ENCODE measurements at regions not wholly inside any gene's neighbourhood (a gene's known extent, or its start where the extent isn't known, plus 50 kb on each side); places are given as distances from the start of the nearest gene placed in this dataset.

- no peaks in the 10 kb centered on the region for H3K36me3 Mint-ChIP-seq (ENCODE audit: insufficient read depth, unreplicated experiment)
- intact Hi-C loops (cut with micrococcal nuclease): no loop called here
- POLR2A ChIA-PET: no interaction called here
Observed at GRCh38 chr18:37654731-37655369, 89.3 kb upstream of the CELF4 start.

DNA sequence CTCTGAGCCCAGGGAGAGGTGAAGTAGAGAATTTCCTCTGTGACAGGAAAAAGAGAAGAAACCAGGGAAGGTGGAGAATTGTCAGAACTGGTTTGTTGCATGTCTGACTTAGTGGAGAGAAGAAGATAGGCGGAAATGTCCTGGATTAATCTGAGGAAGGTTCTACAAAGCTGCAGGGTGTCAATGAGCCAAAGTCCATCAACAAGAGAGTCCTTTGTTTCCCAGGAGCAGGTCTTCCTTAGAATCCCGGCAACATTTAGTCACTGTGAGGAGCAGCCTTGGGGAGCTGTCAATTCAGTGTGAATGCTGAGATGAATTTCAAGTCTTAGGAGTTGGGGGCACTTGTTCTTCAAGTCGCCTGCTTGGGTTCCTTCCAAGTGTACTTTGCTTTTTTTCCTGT lies 88.4 kb upstream of the CELF4 start:
- Mint-ChIP-seq H3K4me3 (ENCODE audit: unreplicated experiment) (no peak overlapping the region), H3K4me1 (ENCODE audit: insufficient read depth, unreplicated experiment) (no peaks in the 10 kb centered on the region), H3K27ac (ENCODE audit: low read depth, unreplicated experiment) (no peak overlapping the region), H3K36me3 (ENCODE audit: insufficient read depth, unreplicated experiment) (no peaks in the 10 kb centered on the region), H3K27me3 (ENCODE audit: insufficient read depth, unreplicated experiment) (no peaks in the 10 kb centered on the region), H3K9me3 (ENCODE audit: unreplicated experiment) (peaks cover 6% of the 10 kb centered on the region)
- no peak for DNase-seq (ENCODE audit: unreplicated experiment)
- BruUV-seq (replicated peaks): no TSS peak
- ChIA-PET CTCF (no interaction called here), POLR2A (no interaction called here)
- intact Hi-C loops (cut with micrococcal nuclease): no loop called here
- no peak for TF ChIP-seq CTCF (IDR thresholded peaks at IDR 0.05; ENCODE audit: unreplicated experiment)

More at GRCh38 chr18:37654731-37655369, 89.3 kb upstream of the CELF4 start:
- Mint-ChIP-seq H3K4me3 (ENCODE audit: unreplicated experiment) (no peak overlapping the region), H3K27ac (ENCODE audit: low read depth, unreplicated experiment) (no peak overlapping the region), H3K27me3 (ENCODE audit: insufficient read depth, unreplicated experiment) (no peaks in the 10 kb centered on the region), H3K4me1 (ENCODE audit: insufficient read depth, unreplicated experiment) (no peaks in the 10 kb centered on the region), H3K9me3 (ENCODE audit: unreplicated experiment) (no peaks in the 10 kb centered on the region)
- CTCF ChIA-PET: no interaction called here
- DNase-seq (ENCODE audit: unreplicated experiment): no peak
- no TSS peak for BruUV-seq (replicated peaks)
- no peak for TF ChIP-seq CTCF (IDR thresholded peaks at IDR 0.05; ENCODE audit: unreplicated experiment)

GRCh38 chr18:37653618-37654017 lies 88.0 kb upstream of the CELF4 start:
- no peak for DNase-seq (ENCODE audit: unreplicated experiment)
- no peak for TF ChIP-seq CTCF (IDR thresholded peaks at IDR 0.05; ENCODE audit: unreplicated experiment)
- no TSS peak for BruUV-seq (replicated peaks)
- POLR2A ChIA-PET: no interaction called here
- CTCF ChIA-PET: no interaction called here
- H3K27me3 Mint-ChIP-seq (ENCODE audit: insufficient read depth, unreplicated experiment): no peaks in the 10 kb centered on the region
- H3K36me3 Mint-ChIP-seq (ENCODE audit: insufficient read depth, unreplicated experiment): no peaks in the 10 kb centered on the region
- no peaks in the 10 kb centered on the region for H3K4me1 Mint-ChIP-seq (ENCODE audit: insufficient read depth, unreplicated experiment)
- H3K9me3 Mint-ChIP-seq (ENCODE audit: unreplicated experiment): peaks cover 8% of the 10 kb centered on the region
- intact Hi-C loops (cut with micrococcal nuclease): no loop called here
- no peak overlapping the region for H3K4me3 Mint-ChIP-seq (ENCODE audit: unreplicated experiment)
- no peak overlapping the region for H3K27ac Mint-ChIP-seq (ENCODE audit: low read depth, unreplicated experiment)

DNA sequence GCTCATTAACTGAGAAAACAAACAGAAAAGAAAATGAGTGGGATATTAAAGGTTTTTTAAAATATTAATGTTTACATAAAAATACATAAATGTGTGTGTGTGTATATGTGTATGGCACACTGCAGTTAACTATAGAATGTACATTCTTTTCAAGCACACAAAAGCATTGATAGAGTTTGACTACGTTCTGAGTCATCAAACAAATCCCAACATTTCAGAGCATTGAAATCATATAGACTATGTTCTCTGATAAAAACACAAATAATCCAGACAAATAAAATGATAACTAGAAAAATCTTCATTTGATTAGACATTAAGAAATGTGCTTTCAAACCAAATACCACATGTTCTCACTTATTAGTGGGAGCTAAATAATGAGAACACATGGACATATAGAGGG lies 84.3 kb upstream of the CELF4 start:
- POLR2A ChIA-PET: interaction anchor here (0.6 kb wide), 1 partner anchor 18 kb away, joined by 3 read pairs; no protein-coding TSS in a partner anchor
- H3K27me3 Mint-ChIP-seq (ENCODE audit: insufficient read depth, unreplicated experiment): no peaks in the 10 kb centered on the region
- H3K4me3 Mint-ChIP-seq (ENCODE audit: unreplicated experiment): no peak overlapping the region
- no peak overlapping the region for H3K27ac Mint-ChIP-seq (ENCODE audit: low read depth, unreplicated experiment)
- BruUV-seq (replicated peaks): no TSS peak
- H3K36me3 Mint-ChIP-seq (ENCODE audit: insufficient read depth, unreplicated experiment): no peaks in the 10 kb centered on the region
- no peak for DNase-seq (ENCODE audit: unreplicated experiment)
- no peak for TF ChIP-seq CTCF (IDR thresholded peaks at IDR 0.05; ENCODE audit: unreplicated experiment)
- peaks cover 14% of the 10 kb centered on the region for H3K9me3 Mint-ChIP-seq (ENCODE audit: unreplicated experiment)
- intact Hi-C loops (cut with micrococcal nuclease): no loop called here
- no peaks in the 10 kb centered on the region for H3K4me1 Mint-ChIP-seq (ENCODE audit: insufficient read depth, unreplicated experiment)
- CTCF ChIA-PET: interaction anchor here (0.6 kb wide), 1 partner anchor 754 kb away, joined by 3 read pairs; no protein-coding TSS in a partner anchor

Data from MCF 10A (cell line).